WTC11 (cell line): ENCODE measurements at regions not wholly inside any gene's neighbourhood (a gene's known extent, or its start where the extent isn't known, plus 50 kb on each side); places are given as distances from the start of the nearest gene placed in this dataset.

ENCODE experiments used
- ATAC-seq: fragments of 200-7000 bp; cut with Tn5 transposase; 2 replicates; pipeline ENCODE4 v1.10.0; 2021; ENCODE audit warnings: mild to moderate bottlenecking, moderate library complexity
- CTCF ChIA-PET: fragments of 300-600 bp; sonication (Branson Sonifier 250); formaldehyde crosslinking; loops from one replicate; lab custom pipeline; 2021; ENCODE audit warnings: antibody characterized with exemption; lab: Charles Lee
- POLR2A ChIA-PET: fragments of 350-600 bp; sonication (Branson Sonifier 250); formaldehyde crosslinking; loops from one replicate; lab custom pipeline; 2021; ENCODE audit warnings: antibody characterized with exemption; lab: Charles Lee
- DNase-seq: peaks from one replicate; pipeline ENCODE4 v3.0.0; 2021; ENCODE audit warnings: low spot score
- H3K27ac Mint-ChIP-seq: 2 replicates; pipeline ENCODE4 v1.8.0; 2021; ENCODE audit warnings: mixed read lengths
- H3K27me3 Mint-ChIP-seq: 2 replicates; pipeline ENCODE4 v1.8.0; 2021; ENCODE audit warnings: low read depth, mild to moderate bottlenecking, moderate library complexity, mixed read lengths
- H3K36me3 Mint-ChIP-seq: 2 replicates; pipeline ENCODE4 v1.8.0; 2021; ENCODE audit warnings: mixed read lengths
- H3K4me1 Mint-ChIP-seq: 2 replicates; pipeline ENCODE4 v1.8.0; 2022; ENCODE audit warnings: mixed read lengths
- H3K4me3 Mint-ChIP-seq: 2 replicates; pipeline ENCODE4 v1.8.0; 2021; ENCODE audit warnings: mild to moderate bottlenecking, moderate library complexity, mixed read lengths
- H3K9me3 Mint-ChIP-seq: 2 replicates; pipeline ENCODE4 v1.8.0; 2021; ENCODE audit warnings: mixed read lengths
- ATF3 ChIP-seq: sonication (generic); formaldehyde crosslinking; conservative IDR thresholded peaks from 2 replicates; pipeline ENCODE4 v1.8.1; 2022; ENCODE audit warnings: mild to moderate bottlenecking, missing genetic modification reagents
- CTCF ChIP-seq: fragments of 200-600 bp; IDR thresholded peaks from 2 replicates; pipeline ENCODE4 v1.8.0; 2022; ENCODE audit warnings: antibody characterized with exemption
- ELF4 ChIP-seq: sonication (generic); formaldehyde crosslinking; IDR thresholded peaks from 2 replicates; pipeline ENCODE4 v1.8.1; 2022; ENCODE audit warnings: low read depth, mild to moderate bottlenecking, moderate library complexity, missing genetic modification reagents
- FOXK1 ChIP-seq: sonication (generic); formaldehyde crosslinking; IDR thresholded peaks from 2 replicates; pipeline ENCODE4 v1.8.0; 2022; ENCODE audit warnings: mild to moderate bottlenecking, moderate library complexity, missing genetic modification reagents
- FOXP4 ChIP-seq: sonication (generic); formaldehyde crosslinking; IDR thresholded peaks from 2 replicates; pipeline ENCODE4 v1.8.0; 2022; ENCODE audit warnings: mild to moderate bottlenecking, missing genetic modification reagents
- JAZF1 ChIP-seq: fragments of 250-450 bp; sonication (Bioruptor Pico); IDR thresholded peaks from 2 replicates; pipeline ENCODE4 v1.9.0; 2021; ENCODE audit warnings: moderate library complexity, mild to moderate bottlenecking, inconsistent platforms
- JUN ChIP-seq: sonication (generic); formaldehyde crosslinking; IDR thresholded peaks from 2 replicates; pipeline ENCODE4 v1.8.0; 2023; ENCODE audit warnings: mild to moderate bottlenecking, missing genetic modification reagents
- MYBL2 ChIP-seq: sonication (generic); formaldehyde crosslinking; IDR thresholded peaks from 2 replicates; pipeline ENCODE4 v1.8.1; 2023; ENCODE audit warnings: mild to moderate bottlenecking, moderate library complexity, missing genetic modification reagents
- RELA ChIP-seq: sonication (generic); formaldehyde crosslinking; IDR thresholded peaks from 2 replicates; pipeline ENCODE4 v1.8.1; 2022; ENCODE audit warnings: missing genetic modification reagents, mild to moderate bottlenecking, borderline replicate concordance
- RORB ChIP-seq: fragments of 250-450 bp; sonication (Bioruptor Pico); IDR thresholded peaks from 2 replicates; pipeline ENCODE4 v1.9.0; 2021; ENCODE audit warnings: mild to moderate bottlenecking
- SMAD3 ChIP-seq: sonication (generic); formaldehyde crosslinking; IDR thresholded peaks from 2 replicates; pipeline ENCODE4 v1.8.0; 2022; ENCODE audit warnings: missing genetic modification reagents, mild to moderate bottlenecking, borderline replicate concordance
- ZNF219 ChIP-seq: sonication (generic); formaldehyde crosslinking; IDR thresholded peaks from 2 replicates; pipeline ENCODE4 v1.8.0; 2023; ENCODE audit warnings: missing genetic modification reagents, mild to moderate bottlenecking, borderline replicate concordance
- ZNF232 ChIP-seq: sonication (generic); formaldehyde crosslinking; IDR thresholded peaks from 2 replicates; pipeline ENCODE4 v1.8.0; 2022; ENCODE audit warnings: mild to moderate bottlenecking, missing genetic modification reagents
- ZNF281 ChIP-seq: sonication (generic); formaldehyde crosslinking; IDR thresholded peaks from 2 replicates; pipeline ENCODE4 v1.8.0; 2023; ENCODE audit warnings: mild to moderate bottlenecking, missing genetic modification reagents
- ZNF416 ChIP-seq: fragments of 250-450 bp; sonication (Bioruptor Pico); IDR thresholded peaks from 2 replicates; pipeline ENCODE4 v1.9.0; 2021; ENCODE audit warnings: mild to moderate bottlenecking, inconsistent platforms
- ZNF512 ChIP-seq: sonication (generic); formaldehyde crosslinking; IDR thresholded peaks from 2 replicates; pipeline ENCODE4 v1.8.1; 2022; ENCODE audit warnings: missing genetic modification reagents, borderline replicate concordance
- ZSCAN18 ChIP-seq: fragments of 250-450 bp; sonication (Bioruptor Pico); IDR thresholded peaks from 2 replicates; pipeline ENCODE4 v2.1.2; 2022; ENCODE audit warnings: mild to moderate bottlenecking, moderate library complexity

- Mint-ChIP-seq H3K4me1 (peaks cover 13% of the 10 kb centered on the region), H3K36me3 (no peaks in the 10 kb centered on the region), H3K27ac (no peak overlapping the region), H3K27me3 (no peaks in the 10 kb centered on the region), H3K4me3 (no peak overlapping the region), H3K9me3 (no peaks in the 10 kb centered on the region)
- POLR2A ChIA-PET, result no interaction called here
- CTCF ChIA-PET, result interaction anchor here (1.3 kb wide), 1 partner anchor 45 kb away, joined by 3 read pairs; no protein-coding TSS in a partner anchor
- TF ChIP-seq JUN (CRISPR knock-in tag), result no peak
- TF ChIP-seq FOXK1, result no peak
- TF ChIP-seq ZNF219 (CRISPR knock-in tag), result no peak
- TF ChIP-seq MYBL2 (CRISPR knock-in tag), result no peak
- DNase-seq (no peak), ATAC-seq (no peak)
Measured at GRCh38 chr10:24039315-24039714, 169.6 kb upstream of the KIAA1217 start.

GRCh38 chr10:24039897-24040296 is 169.0 kb upstream of the KIAA1217 start:
- CTCF ChIA-PET, result no interaction called here
- DNase-seq, result no peak
- H3K36me3 Mint-ChIP-seq, result no peaks in the 10 kb centered on the region
- TF ChIP-seq ELF4 (CRISPR knock-in tag) (no peak), RELA (CRISPR knock-in tag) (no peak), ZNF512 (CRISPR knock-in tag) (no peak), ZSCAN18 (CRISPR knock-in tag) (no peak), SMAD3 (CRISPR knock-in tag) (no peak), ZNF281 (CRISPR knock-in tag) (no peak), ZNF232 (no peak), FOXK1 (no peak), MYBL2 (CRISPR knock-in tag) (no peak), FOXP4 (CRISPR knock-in tag) (no peak), ZNF416 (no peak), CTCF (no peak), ATF3 (no peak), JAZF1 (CRISPR knock-in tag) (no peak), RORB (CRISPR knock-in tag) (no peak)
- TF ChIP-seq, all 79 proteins: peak for 0
- Mint-ChIP-seq H3K4me3 (no peak overlapping the region), H3K4me1 (peaks cover 11% of the 10 kb centered on the region), H3K27ac (no peak overlapping the region), H3K9me3 (no peaks in the 10 kb centered on the region), H3K27me3 (no peaks in the 10 kb centered on the region)
- POLR2A ChIA-PET, result no interaction called here
- ATAC-seq, result no peak
